ENCODE measurements at regions not wholly inside any gene's neighbourhood (a gene's known extent, or its start where the extent isn't known, plus 50 kb on each side); places are given as distances from the start of the nearest gene placed in this dataset.

DNA sequence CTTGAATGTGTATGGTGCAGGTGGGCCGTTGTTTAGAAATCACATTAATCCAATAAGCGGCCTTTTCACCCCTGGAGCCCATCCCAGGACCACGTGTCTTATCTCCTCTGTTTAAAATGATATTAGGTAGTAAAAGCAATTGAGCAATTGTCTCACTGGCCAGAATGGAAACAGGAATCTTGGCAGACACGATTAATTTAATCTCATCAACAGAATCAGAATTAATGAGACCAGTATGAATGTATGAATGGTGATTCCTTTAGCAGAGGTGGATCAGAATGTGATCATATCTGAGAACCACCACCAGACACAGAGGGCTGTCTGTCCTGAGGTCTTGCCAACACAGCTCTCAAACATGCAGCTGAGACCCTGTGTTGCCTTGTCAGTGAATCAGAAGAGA, 1591.4 kb downstream of the REEP3 start:
- TF ChIP-seq, protein P1, sequence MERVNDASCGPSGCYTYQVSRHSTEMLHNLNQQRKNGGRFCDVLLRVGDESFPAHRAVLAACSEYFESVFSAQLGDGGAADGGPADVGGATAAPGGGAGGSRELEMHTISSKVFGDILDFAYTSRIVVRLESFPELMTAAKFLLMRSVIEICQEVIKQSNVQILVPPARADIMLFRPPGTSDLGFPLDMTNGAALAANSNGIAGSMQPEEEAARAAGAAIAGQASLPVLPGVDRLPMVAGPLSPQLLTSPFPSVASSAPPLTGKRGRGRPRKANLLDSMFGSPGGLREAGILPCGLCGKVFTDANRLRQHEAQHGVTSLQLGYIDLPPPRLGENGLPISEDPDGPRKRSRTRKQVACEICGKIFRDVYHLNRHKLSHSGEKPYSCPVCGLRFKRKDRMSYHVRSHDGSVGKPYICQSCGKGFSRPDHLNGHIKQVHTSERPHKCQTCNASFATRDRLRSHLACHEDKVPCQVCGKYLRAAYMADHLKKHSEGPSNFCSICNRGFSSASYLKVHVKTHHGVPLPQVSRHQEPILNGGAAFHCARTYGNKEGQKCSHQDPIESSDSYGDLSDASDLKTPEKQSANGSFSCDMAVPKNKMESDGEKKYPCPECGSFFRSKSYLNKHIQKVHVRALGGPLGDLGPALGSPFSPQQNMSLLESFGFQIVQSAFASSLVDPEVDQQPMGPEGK (CRISPR knock-in tag; IDR thresholded peaks at IDR 0.05; ENCODE audit: borderline replicate concordance) = no peak
- TF ChIP-seq, protein P2, sequence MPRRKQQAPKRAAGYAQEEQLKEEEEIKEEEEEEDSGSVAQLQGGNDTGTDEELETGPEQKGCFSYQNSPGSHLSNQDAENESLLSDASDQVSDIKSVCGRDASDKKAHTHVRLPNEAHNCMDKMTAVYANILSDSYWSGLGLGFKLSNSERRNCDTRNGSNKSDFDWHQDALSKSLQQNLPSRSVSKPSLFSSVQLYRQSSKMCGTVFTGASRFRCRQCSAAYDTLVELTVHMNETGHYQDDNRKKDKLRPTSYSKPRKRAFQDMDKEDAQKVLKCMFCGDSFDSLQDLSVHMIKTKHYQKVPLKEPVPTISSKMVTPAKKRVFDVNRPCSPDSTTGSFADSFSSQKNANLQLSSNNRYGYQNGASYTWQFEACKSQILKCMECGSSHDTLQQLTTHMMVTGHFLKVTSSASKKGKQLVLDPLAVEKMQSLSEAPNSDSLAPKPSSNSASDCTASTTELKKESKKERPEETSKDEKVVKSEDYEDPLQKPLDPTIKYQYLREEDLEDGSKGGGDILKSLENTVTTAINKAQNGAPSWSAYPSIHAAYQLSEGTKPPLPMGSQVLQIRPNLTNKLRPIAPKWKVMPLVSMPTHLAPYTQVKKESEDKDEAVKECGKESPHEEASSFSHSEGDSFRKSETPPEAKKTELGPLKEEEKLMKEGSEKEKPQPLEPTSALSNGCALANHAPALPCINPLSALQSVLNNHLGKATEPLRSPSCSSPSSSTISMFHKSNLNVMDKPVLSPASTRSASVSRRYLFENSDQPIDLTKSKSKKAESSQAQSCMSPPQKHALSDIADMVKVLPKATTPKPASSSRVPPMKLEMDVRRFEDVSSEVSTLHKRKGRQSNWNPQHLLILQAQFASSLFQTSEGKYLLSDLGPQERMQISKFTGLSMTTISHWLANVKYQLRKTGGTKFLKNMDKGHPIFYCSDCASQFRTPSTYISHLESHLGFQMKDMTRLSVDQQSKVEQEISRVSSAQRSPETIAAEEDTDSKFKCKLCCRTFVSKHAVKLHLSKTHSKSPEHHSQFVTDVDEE (CRISPR knock-in tag; IDR thresholded peaks at IDR 0.05) = no peak; the same call in 1 of the 2 replicates
- TF ChIP-seq CSDC2 (CRISPR knock-in tag; IDR thresholded peaks at IDR 0.05) = no peak
- TF ChIP-seq, protein P3, sequence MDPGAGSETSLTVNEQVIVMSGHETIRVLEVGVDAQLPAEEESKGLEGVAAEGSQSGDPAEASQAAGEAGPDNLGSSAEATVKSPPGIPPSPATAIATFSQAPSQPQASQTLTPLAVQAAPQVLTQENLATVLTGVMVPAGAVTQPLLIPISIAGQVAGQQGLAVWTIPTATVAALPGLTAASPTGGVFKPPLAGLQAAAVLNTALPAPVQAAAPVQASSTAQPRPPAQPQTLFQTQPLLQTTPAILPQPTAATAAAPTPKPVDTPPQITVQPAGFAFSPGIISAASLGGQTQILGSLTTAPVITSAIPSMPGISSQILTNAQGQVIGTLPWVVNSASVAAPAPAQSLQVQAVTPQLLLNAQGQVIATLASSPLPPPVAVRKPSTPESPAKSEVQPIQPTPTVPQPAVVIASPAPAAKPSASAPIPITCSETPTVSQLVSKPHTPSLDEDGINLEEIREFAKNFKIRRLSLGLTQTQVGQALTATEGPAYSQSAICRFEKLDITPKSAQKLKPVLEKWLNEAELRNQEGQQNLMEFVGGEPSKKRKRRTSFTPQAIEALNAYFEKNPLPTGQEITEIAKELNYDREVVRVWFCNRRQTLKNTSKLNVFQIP (CRISPR knock-in tag; IDR thresholded peaks at IDR 0.05; ENCODE audit: borderline replicate concordance, low read depth) = no peak
- TF ChIP-seq ARNTL (CRISPR knock-in tag; IDR thresholded peaks at IDR 0.05; ENCODE audit: borderline replicate concordance, low read depth) = no peak
- no peak; the same call in 1 of the 2 replicates for TF ChIP-seq TCF4 (CRISPR knock-in tag; IDR thresholded peaks at IDR 0.05; ENCODE audit: borderline replicate concordance)
- no peak for TF ChIP-seq RARB (CRISPR knock-in tag; IDR thresholded peaks at IDR 0.05)
- no peak for TF ChIP-seq ZFP3 (CRISPR knock-in tag; IDR thresholded peaks at IDR 0.05)
- no peak for TF ChIP-seq ZC3H10 (CRISPR knock-in tag; IDR thresholded peaks at IDR 0.05)
- TF ChIP-seq ZNF8 (CRISPR knock-in tag; IDR thresholded peaks at IDR 0.05) = no peak
- TF ChIP-seq, protein P4, sequence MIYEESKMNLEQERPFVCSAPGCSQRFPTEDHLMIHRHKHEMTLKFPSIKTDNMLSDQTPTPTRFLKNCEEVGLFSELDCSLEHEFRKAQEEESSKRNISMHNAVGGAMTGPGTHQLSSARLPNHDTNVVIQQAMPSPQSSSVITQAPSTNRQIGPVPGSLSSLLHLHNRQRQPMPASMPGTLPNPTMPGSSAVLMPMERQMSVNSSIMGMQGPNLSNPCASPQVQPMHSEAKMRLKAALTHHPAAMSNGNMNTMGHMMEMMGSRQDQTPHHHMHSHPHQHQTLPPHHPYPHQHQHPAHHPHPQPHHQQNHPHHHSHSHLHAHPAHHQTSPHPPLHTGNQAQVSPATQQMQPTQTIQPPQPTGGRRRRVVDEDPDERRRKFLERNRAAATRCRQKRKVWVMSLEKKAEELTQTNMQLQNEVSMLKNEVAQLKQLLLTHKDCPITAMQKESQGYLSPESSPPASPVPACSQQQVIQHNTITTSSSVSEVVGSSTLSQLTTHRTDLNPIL (CRISPR knock-in tag; IDR thresholded peaks at IDR 0.05; ENCODE audit: low read depth) = no peak
- no peak for TF ChIP-seq ESRRG (CRISPR knock-in tag; IDR thresholded peaks at IDR 0.05)
